ENCODE measurements at regions not wholly inside any gene's neighbourhood (a gene's known extent, or its start where the extent isn't known, plus 50 kb on each side); places are given as distances from the start of the nearest gene placed in this dataset.

GRCh38 chr12:115134298-115134697 is 450.3 kb upstream of the TBX3 start:
- Histone ChIP-seq H3K9ac (no peak overlapping the region), H2AFZ (ENCODE audit: low read depth) (no peak overlapping the region), H3K9me2 (no peaks in the 10 kb centered on the region), H3K27ac (ENCODE audit: low read depth in 2 of 2, low read length in 1 of 2) (no peak overlapping the region), H3K4me3 (ENCODE audit: low read depth in 2 of 2, low read length in 1 of 2) (no peak overlapping the region), H3K4me1 (ENCODE audit: control insufficient read depth in 1 of 2, insufficient read depth in 2 of 2, low read depth in 1 of 2, low read length in 1 of 2) (peaks cover 0 to 4% of the 10 kb centered on the region in 2 experiments; a peak in 2 of 4 replicates), H3F3A (replicated peaks; ENCODE audit: insufficient read depth) (no peaks in the 10 kb centered on the region), H3K9me3 (no peaks in the 10 kb centered on the region), H3K27me3 (ENCODE audit: insufficient read depth) (no peaks in the 10 kb centered on the region), H3K4me2 (no peak overlapping the region), H4K20me1 (ENCODE audit: insufficient read depth) (no peaks in the 10 kb centered on the region), H3K36me3 (replicated peaks in 1 of 2; ENCODE audit: control insufficient read depth in 1 of 2, insufficient read depth in 2 of 2, low read length in 1 of 2) (no peaks in the 10 kb centered on the region), H3K79me2 (ENCODE audit: insufficient read depth) (no peaks in the 10 kb centered on the region)
- POLR2A ChIA-PET, result no interaction called here
- CTCF ChIA-PET, result interaction anchor here (1.2 to 1.3 kb wide), 2 partner anchors 12 to 80 kb away, joined by 3 to 5 read pairs; no protein-coding TSS in a partner anchor
- no peak for DNase-seq
- no peak for TF ChIP-seq TCF12 (IDR thresholded peaks at IDR 0.05)
- no peak for TF ChIP-seq REST (IDR thresholded peaks at IDR 0.05; ENCODE audit: low read depth, low read length)
- no peak for TF ChIP-seq TEAD4 (IDR thresholded peaks at IDR 0.05; ENCODE audit: borderline replicate concordance, insufficient read depth)
- no peak for TF ChIP-seq IRF3 (IDR thresholded peaks at IDR 0.05; ENCODE audit: low read depth, low read length)
- TF ChIP-seq EZH2phosphoT487 (IDR thresholded peaks at IDR 0.05; ENCODE audit: borderline replicate concordance, low read depth), result no peak
- TF ChIP-seq MAX (IDR thresholded peaks at IDR 0.05; ENCODE audit: low read depth), result no peak
- TF ChIP-seq GABPA (IDR thresholded peaks at IDR 0.05; ENCODE audit: low read depth), result no peak
- no peak for TF ChIP-seq FOSL2 (IDR thresholded peaks at IDR 0.05; ENCODE audit: borderline replicate concordance, low read depth)
- TF ChIP-seq SIN3A (IDR thresholded peaks at IDR 0.05; ENCODE audit: borderline replicate concordance, low read depth, low read length), result no peak
- no peak for TF ChIP-seq CTCF (IDR thresholded peaks at IDR 0.05)
- no peak for TF ChIP-seq CHD2 (IDR thresholded peaks at IDR 0.05; ENCODE audit: low read length, partially characterized antibody)
- TF ChIP-seq RFX5 (IDR thresholded peaks at IDR 0.05; ENCODE audit: low read length), result no peak
- TF ChIP-seq GATA2 (CRISPR knock-in tag; IDR thresholded peaks at IDR 0.05), result no peak
- no peak for TF ChIP-seq USF1 (IDR thresholded peaks at IDR 0.05; ENCODE audit: borderline replicate concordance, low read depth)
- WGBS (ENCODE audit: low lambda C conversion rate), result 26% methylated on average over 1 of the region's 1 CpG

All from SK-N-SH (cell line).